ENCODE measurements at regions not wholly inside any gene's neighbourhood (a gene's known extent, or its start where the extent isn't known, plus 50 kb on each side); places are given as distances from the start of the nearest gene placed in this dataset.

DNA sequence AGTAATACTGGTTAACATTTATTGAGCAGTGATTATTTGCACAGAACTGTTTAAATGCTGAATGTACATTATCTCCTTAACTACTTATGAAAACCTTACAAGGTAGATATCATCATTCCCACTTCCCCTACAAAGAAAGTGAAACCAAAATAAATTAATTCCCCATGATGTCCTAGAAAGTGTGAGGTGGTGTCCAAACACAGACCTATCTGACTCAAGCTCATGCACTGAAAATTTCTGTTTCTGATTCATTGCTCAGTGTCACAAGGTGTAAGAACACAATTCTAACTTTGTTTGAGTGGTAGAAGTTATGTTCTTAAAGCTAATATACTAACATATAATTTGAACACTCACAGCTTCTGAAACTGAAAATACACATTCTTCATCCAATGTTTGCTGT, 178.7 kb downstream of the MRPL39 start:
- TF ChIP-seq POLR2A (IDR thresholded peaks at IDR 0.05) (no peak), EP300 (IDR thresholded peaks at IDR 0.05) (no peak), POLR2AphosphoS5 (IDR thresholded peaks at IDR 0.05) (no peak)
- TF ChIP-seq, protein P1, sequence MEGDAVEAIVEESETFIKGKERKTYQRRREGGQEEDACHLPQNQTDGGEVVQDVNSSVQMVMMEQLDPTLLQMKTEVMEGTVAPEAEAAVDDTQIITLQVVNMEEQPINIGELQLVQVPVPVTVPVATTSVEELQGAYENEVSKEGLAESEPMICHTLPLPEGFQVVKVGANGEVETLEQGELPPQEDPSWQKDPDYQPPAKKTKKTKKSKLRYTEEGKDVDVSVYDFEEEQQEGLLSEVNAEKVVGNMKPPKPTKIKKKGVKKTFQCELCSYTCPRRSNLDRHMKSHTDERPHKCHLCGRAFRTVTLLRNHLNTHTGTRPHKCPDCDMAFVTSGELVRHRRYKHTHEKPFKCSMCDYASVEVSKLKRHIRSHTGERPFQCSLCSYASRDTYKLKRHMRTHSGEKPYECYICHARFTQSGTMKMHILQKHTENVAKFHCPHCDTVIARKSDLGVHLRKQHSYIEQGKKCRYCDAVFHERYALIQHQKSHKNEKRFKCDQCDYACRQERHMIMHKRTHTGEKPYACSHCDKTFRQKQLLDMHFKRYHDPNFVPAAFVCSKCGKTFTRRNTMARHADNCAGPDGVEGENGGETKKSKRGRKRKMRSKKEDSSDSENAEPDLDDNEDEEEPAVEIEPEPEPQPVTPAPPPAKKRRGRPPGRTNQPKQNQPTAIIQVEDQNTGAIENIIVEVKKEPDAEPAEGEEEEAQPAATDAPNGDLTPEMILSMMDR (IDR thresholded peaks at IDR 0.05), result no peak
- Histone ChIP-seq H3K27me3 (no peaks in the 10 kb centered on the region), H3K4me3 (no peak overlapping the region), H3K9me3 (no peaks in the 10 kb centered on the region), H3K36me3 (no peaks in the 10 kb centered on the region), H3K4me1 (no peaks in the 10 kb centered on the region), H3K27ac (no peak overlapping the region)
- ATAC-seq (ENCODE audit: low FRiP score in 2 of 2) (no peak), DNase-seq (no peak)

DNA sequence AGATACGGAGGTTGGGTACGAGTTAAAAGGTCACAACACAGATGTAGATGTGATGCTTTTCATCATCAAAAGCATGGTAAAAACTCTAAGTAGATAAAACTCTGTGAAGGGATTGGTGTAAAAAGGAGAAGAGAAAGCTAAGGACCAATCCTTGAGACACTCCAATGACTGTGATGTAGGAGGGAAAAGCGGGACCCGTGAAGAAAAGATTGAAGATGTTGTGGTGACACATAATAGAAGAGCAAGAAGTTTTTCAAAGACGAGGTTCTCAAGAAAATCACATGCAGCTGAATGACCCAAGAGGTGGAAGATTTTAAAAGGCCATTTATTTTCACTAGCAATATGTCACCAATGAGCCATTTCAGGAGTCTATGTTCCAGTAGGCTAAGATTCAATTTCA, 179.5 kb downstream of the MRPL39 start:
- H3K9me3 ChIP-seq, result no peaks in the 10 kb centered on the region
- DNase-seq (no peak), ATAC-seq (ENCODE audit: low FRiP score in 2 of 2) (no peak)
- no peaks in the 10 kb centered on the region for H3K4me1 ChIP-seq
- H3K27ac ChIP-seq, result no peak overlapping the region
- 87 to 90% methylated on average over 5 of the region's 5 CpGs for WGBS, 2 donors
- no peak overlapping the region for H3K4me3 ChIP-seq
- H3K27me3 ChIP-seq, result no peaks in the 10 kb centered on the region
- TF ChIP-seq POLR2A (IDR thresholded peaks at IDR 0.05) (no peak), EP300 (IDR thresholded peaks at IDR 0.05) (no peak), POLR2AphosphoS5 (IDR thresholded peaks at IDR 0.05) (no peak)
- TF ChIP-seq, protein P1 (IDR thresholded peaks at IDR 0.05), result no peak
- no peaks in the 10 kb centered on the region for H3K36me3 ChIP-seq

DNA sequence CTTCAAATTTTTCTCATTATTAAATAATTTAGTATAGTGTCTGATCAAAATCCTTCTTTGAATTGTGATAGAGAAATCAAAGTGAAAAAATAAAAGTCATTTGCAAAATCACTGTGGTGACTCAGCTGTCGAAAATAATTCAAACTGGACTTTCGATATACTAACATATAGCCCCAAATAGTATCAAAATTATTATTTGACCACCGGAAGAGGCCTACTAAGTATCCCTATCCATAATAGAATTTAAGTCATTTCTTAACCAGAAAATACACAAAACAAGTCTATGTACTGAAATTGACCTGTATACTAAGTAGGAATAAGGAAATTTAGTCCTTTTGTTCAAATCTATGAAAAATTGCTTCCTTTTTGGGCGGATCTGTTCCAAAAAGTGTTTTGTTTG, 180.7 kb downstream of the MRPL39 start:
- 85 to 88% methylated on average over 4 of the region's 4 CpGs for WGBS, 2 donors
- Histone ChIP-seq H3K27ac (no peak overlapping the region), H3K4me3 (no peak overlapping the region), H3K36me3 (no peaks in the 10 kb centered on the region), H3K4me1 (no peaks in the 10 kb centered on the region), H3K9me3 (no peaks in the 10 kb centered on the region), H3K27me3 (no peaks in the 10 kb centered on the region)
- DNase-seq (no peak), ATAC-seq (ENCODE audit: low FRiP score in 2 of 2) (no peak)
- no peak for TF ChIP-seq EP300 (IDR thresholded peaks at IDR 0.05)
- TF ChIP-seq POLR2AphosphoS5 (IDR thresholded peaks at IDR 0.05), result no peak

DNA sequence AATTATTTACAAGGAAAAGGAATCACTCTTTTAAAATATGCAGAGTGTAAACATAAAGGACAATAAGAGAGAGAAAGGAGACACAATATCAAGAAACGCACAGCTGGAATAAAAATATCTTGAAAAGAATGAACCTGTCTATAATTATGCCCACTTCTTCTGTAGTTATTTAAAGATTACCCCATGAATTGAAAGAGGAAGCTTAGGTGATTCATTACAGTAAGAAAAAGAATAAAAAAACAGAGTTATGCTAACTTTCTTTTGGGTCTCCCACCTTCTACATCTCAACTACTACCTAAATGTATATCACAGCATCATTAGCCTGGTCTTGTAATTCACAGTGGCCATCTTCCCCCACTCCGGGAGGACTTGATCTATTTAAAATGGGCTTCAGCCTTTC, 182.1 kb downstream of the MRPL39 start:
- Histone ChIP-seq H3K36me3 (no peaks in the 10 kb centered on the region), H3K27me3 (no peaks in the 10 kb centered on the region), H3K27ac (no peak overlapping the region), H3K4me3 (no peak overlapping the region), H3K4me1 (no peaks in the 10 kb centered on the region), H3K9me3 (no peaks in the 10 kb centered on the region)
- WGBS, 2 donors, result 72 to 73% methylated on average over 2 of the region's 2 CpGs
- TF ChIP-seq POLR2AphosphoS5 (IDR thresholded peaks at IDR 0.05), result no peak
- no peak for TF ChIP-seq POLR2A (IDR thresholded peaks at IDR 0.05)
- TF ChIP-seq, protein P1 (IDR thresholded peaks at IDR 0.05), result no peak
- TF ChIP-seq EP300 (IDR thresholded peaks at IDR 0.05), result no peak
- no peak for DNase-seq
- no peak for ATAC-seq (ENCODE audit: low FRiP score in 2 of 2)

DNA sequence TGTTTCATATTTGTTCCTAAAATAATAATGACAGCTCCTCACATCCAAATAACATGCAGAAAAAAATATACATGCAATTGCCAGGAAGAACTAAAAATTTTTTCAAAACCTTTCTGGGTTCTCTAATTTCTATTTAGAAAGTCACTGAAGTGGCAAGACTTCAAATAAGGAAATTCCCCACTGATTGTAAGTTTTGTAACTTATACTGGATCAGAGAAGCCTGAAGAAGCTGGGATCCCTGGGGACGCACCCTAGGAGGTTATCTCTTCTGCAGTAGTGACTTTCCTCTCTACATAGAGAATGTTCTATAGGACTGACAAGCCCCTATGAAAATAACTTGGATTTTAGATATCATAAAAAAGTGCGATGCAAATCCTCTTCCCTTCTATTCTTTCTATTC, 182.6 kb downstream of the MRPL39 start:
- H3K27me3 ChIP-seq, result no peaks in the 10 kb centered on the region
- H3K4me3 ChIP-seq, result no peak overlapping the region
- H3K36me3 ChIP-seq, result no peaks in the 10 kb centered on the region
- TF ChIP-seq EP300 (IDR thresholded peaks at IDR 0.05), result no peak
- TF ChIP-seq, protein P1 (IDR thresholded peaks at IDR 0.05), result no peak
- TF ChIP-seq POLR2A (IDR thresholded peaks at IDR 0.05), result no peak
- no peak for TF ChIP-seq POLR2AphosphoS5 (IDR thresholded peaks at IDR 0.05)
- DNase-seq, result no peak
- no peak for ATAC-seq (ENCODE audit: low FRiP score in 2 of 2)
- H3K4me1 ChIP-seq, result no peaks in the 10 kb centered on the region
- no peaks in the 10 kb centered on the region for H3K9me3 ChIP-seq
- no peak overlapping the region for H3K27ac ChIP-seq
- WGBS, 2 donors, result 74 to 79% methylated on average over 2 of the region's 2 CpGs
